K562 (cell line): ENCODE measurements at regions not wholly inside any gene's neighbourhood (a gene's known extent, or its start where the extent isn't known, plus 50 kb on each side); places are given as distances from the start of the nearest gene placed in this dataset.

ENCODE experiments used
- ATAC-seq: fragments of 200-7000 bp; cut with Tn5 transposase; 3 replicates; pipeline ENCODE4 v1.9.1; 2020; ENCODE audit warnings: moderate library complexity
- BruUV-seq: library from RNA; stranded (reverse); fragments of 400-500 nt; replicated peaks from 2 replicates; lab custom pipeline; 2021; lab: Mats Ljungman, UMichigan
- CTCF ChIA-PET: fragments of 300-600 bp; formaldehyde crosslinking; extraction: SDS; loops from one replicate; lab custom pipeline; 2021; ENCODE audit warnings: low intra/inter-chr PET ratio; lab: Yijun Ruan, JAX
- POLR2A ChIA-PET: fragments of 300-600, 350-650 bp; sonication (Branson Sonifier 250); formaldehyde crosslinking; extraction: SDS; loops from one replicate; lab custom pipeline; 2021; ENCODE audit warnings: antibody characterized with exemption, inconsistent platforms; lab: Yijun Ruan, JAX
- DNase-seq, 4 experiments: peaks; one replicate each; pipeline versions ENCODE4 v3.0.0 to v3.0.0-alpha.2; 2011 to 2018; ENCODE audit warnings: low spot score in 3 of 4, mixed read lengths in 3 of 4; ENCODE audit errors: extremely low read depth in 1 of 4
- FAIRE-seq: peaks from 2 replicates; lab custom pipeline; 2011; peaks lifted over from hg19 to GRCh38; lab: Jason Lieb, UNC
- H2AFZ ChIP-seq: 2 replicates; pipeline ENCODE4 v1.6.0; 2011; ENCODE audit warnings: low read depth, low read length, control low read depth, inconsistent platforms
- H3K27ac ChIP-seq: fragments of 200-600 bp; 3 replicates; pipeline ENCODE4 v1.8.0; 2011; ENCODE audit warnings: low read depth, mild to moderate bottlenecking, control low read depth, inconsistent platforms, low read length, moderate library complexity, mixed read lengths; ENCODE audit errors: extremely low read depth
- H3K27me3 ChIP-seq, 2 experiments: fragments of 300-600 bp in 1 of 2; 2 replicates in 1 of 2; 3 replicates in 1 of 2; pipeline versions ENCODE4 v1.6.0 to v1.8.0; 2011; ENCODE audit warnings: inconsistent platforms in 2 of 2, low read length in 2 of 2, mild to moderate bottlenecking in 1 of 2, mixed read lengths in 1 of 2, moderate library complexity in 1 of 2; ENCODE audit not compliant: control insufficient read depth in 2 of 2, insufficient read depth in 2 of 2
- H3K36me3 ChIP-seq: fragments of 300-600 bp; 3 replicates; pipeline ENCODE4 v1.8.0; 2011; ENCODE audit warnings: mild to moderate bottlenecking, low read length, inconsistent platforms; ENCODE audit not compliant: control insufficient read depth, insufficient read depth
- H3K4me1 ChIP-seq, 2 experiments: fragments of 200-600 bp in 1 of 2; replicated peaks in 1 of 2; 2 replicates in 1 of 2; 3 replicates in 1 of 2; pipeline versions ENCODE4 v1.5.1 to v1.8.0; 2011; ENCODE audit warnings: inconsistent platforms in 2 of 2, low read length in 2 of 2, mild to moderate bottlenecking in 1 of 2, mixed read lengths in 1 of 2, moderate library complexity in 1 of 2; ENCODE audit not compliant: control insufficient read depth in 2 of 2, insufficient read depth in 2 of 2
- H3K4me2 ChIP-seq: 2 replicates; pipeline ENCODE4 v1.6.1; 2011; ENCODE audit warnings: low read length, control low read depth, inconsistent platforms, mixed read lengths; ENCODE audit not compliant: insufficient read depth
- H3K4me3 ChIP-seq: fragments of 200-600 bp; sonication (generic), shearing (Covaris generic); 2 replicates; pipeline ENCODE4 v1.5.1; 2016; ENCODE audit warnings: control low read depth, inconsistent platforms
- H3K79me2 ChIP-seq: fragments of 200-600 bp; 3 replicates; pipeline ENCODE4 v1.8.0; 2011; ENCODE audit warnings: low read length, inconsistent platforms; ENCODE audit not compliant: control insufficient read depth, insufficient read depth
- H3K9ac ChIP-seq, 2 experiments: 2 replicates each; pipeline versions ENCODE4 v1.6.0 to v1.6.1; 2011; ENCODE audit warnings: low read depth in 2 of 2, low read length in 2 of 2, control low read depth in 1 of 2, inconsistent platforms in 1 of 2, mild to moderate bottlenecking in 1 of 2, mixed read lengths in 1 of 2; ENCODE audit not compliant: insufficient read depth in 1 of 2
- H3K9me1 ChIP-seq: one replicate; pipeline ENCODE4 v1.6.0; 2011; ENCODE audit warnings: inconsistent platforms, mild to moderate bottlenecking, low read length, moderate library complexity; ENCODE audit not compliant: control insufficient read depth, insufficient read depth
- H3K9me3 ChIP-seq: replicated peaks from 2 replicates; pipeline ENCODE4 v1.5.1; 2011; ENCODE audit warnings: low read depth, low read length, inconsistent platforms; ENCODE audit not compliant: control insufficient read depth, insufficient read depth
- H4K20me1 ChIP-seq: replicated peaks from 2 replicates; pipeline ENCODE4 v1.6.1; 2011; ENCODE audit warnings: low read length, inconsistent platforms, mixed read lengths; ENCODE audit not compliant: control insufficient read depth, insufficient read depth
- ARID2 ChIP-seq: fragments of 450-650 bp; IDR thresholded peaks from 2 replicates; pipeline ENCODE4 v1.6.1; 2017; ENCODE audit warnings: antibody characterized with exemption, mild to moderate bottlenecking
- BHLHE40 ChIP-seq: IDR thresholded peaks from 2 replicates; pipeline ENCODE4 v1.6.1; 2011; ENCODE audit warnings: low read length, improper control_type of control experiment
- CC2D1A ChIP-seq: fragments of 450-650 bp; IDR thresholded peaks from 2 replicates; pipeline ENCODE4 v1.6.1; 2017; ENCODE audit warnings: mild to moderate bottlenecking
- CEBPB ChIP-seq: fragments of 450-650 bp; IDR thresholded peaks from 2 replicates; pipeline ENCODE4 v1.6.1; 2016; ENCODE audit warnings: missing genetic modification characterization, missing compliant biosample characterization
- CGGBP1 ChIP-seq: fragments of 250-450 bp; sonication (Bioruptor Pico); IDR thresholded peaks from 2 replicates; pipeline ENCODE4 v1.9.0; 2021; ENCODE audit warnings: mild to moderate bottlenecking
- CTCF ChIP-seq, 3 experiments: IDR thresholded peaks in 2 of 3; conservative IDR thresholded peaks in 1 of 3; 2 replicates each; pipeline ENCODE4 v1.5.1; 2011 to 2012; ENCODE audit warnings: low read length in 3 of 3, mild to moderate bottlenecking in 3 of 3, control low read depth in 2 of 3, improper control_type of control experiment in 1 of 3, inconsistent platforms in 1 of 3, low read depth in 1 of 3, mixed read lengths in 1 of 3, moderate library complexity in 1 of 3; ENCODE audit not compliant: insufficient read depth in 2 of 3
- DEAF1 ChIP-seq: fragments of 450-650 bp; formaldehyde crosslinking; IDR thresholded peaks from 2 replicates; pipeline ENCODE4 v1.4.0; 2020; ENCODE audit warnings: mild to moderate bottlenecking, moderate library complexity
- JUND ChIP-seq, 2 experiments: IDR thresholded peaks; 2 replicates in 1 of 2; 3 replicates in 1 of 2; pipeline ENCODE4 v1.6.1; 2011; ENCODE audit warnings: borderline replicate concordance in 2 of 2, low read depth in 2 of 2, low read length in 2 of 2, improper control_type of control experiment in 1 of 2, missing biosample characterization in 1 of 2, missing genetic modification characterization in 1 of 2, missing genetic modification reagents in 1 of 2
- L3MBTL2 ChIP-seq: fragments of 450-650 bp; IDR thresholded peaks from 2 replicates; pipeline ENCODE4 v1.6.1; 2016; ENCODE audit warnings: mild to moderate bottlenecking, moderate library complexity
- NCOA1 ChIP-seq: fragments of 450-650 bp; IDR thresholded peaks from 2 replicates; pipeline ENCODE4 v1.6.1; 2016; ENCODE audit warnings: low read depth
- POLR2AphosphoS2 ChIP-seq: IDR thresholded peaks from 2 replicates; pipeline ENCODE4 v1.6.1; 2012; ENCODE audit warnings: low read length, improper control_type of control experiment
- RCOR1 ChIP-seq, 2 experiments: IDR thresholded peaks; 2 replicates each; pipeline ENCODE4 v1.6.1; 2012; ENCODE audit warnings: low read depth in 2 of 2, low read length in 2 of 2, borderline replicate concordance in 1 of 2, improper control_type of control experiment in 1 of 2
- SMC3 ChIP-seq: conservative IDR thresholded peaks from 2 replicates; pipeline ENCODE4 v1.6.1; 2011; ENCODE audit warnings: low read depth, low read length, improper control_type of control experiment; ENCODE audit not compliant: insufficient read depth
- THRB ChIP-seq: fragments of 450-650 bp; formaldehyde crosslinking; conservative IDR thresholded peaks from 2 replicates; pipeline ENCODE4 v1.4.0; 2022; ENCODE audit warnings: mild to moderate bottlenecking, missing genetic modification characterization
- ZNF316 ChIP-seq: fragments of 450-650 bp; IDR thresholded peaks from 2 replicates; pipeline ENCODE4 v1.6.1; 2016
- WGBS: fragments of 100-300 bp; shearing (Covaris generic); methylation state at CpG from one replicate; pipeline ENCODE4 v1.1.6; 2016; ENCODE audit warnings: low coverage, mixed read lengths; ENCODE audit not compliant: insufficient coverage; ENCODE audit errors: missing lambda C conversion rate; 5-methylcytosine and 5-hydroxymethylcytosine counted together
- in situ Hi-C: fragments of 300-500 bp; cut with MboI; formaldehyde crosslinking; loops from 4 replicates; pipeline ENCODE4 v1.15.0; 2018; ENCODE audit warnings: inconsistent platforms, mixed read lengths
- intact Hi-C: fragments of 100-400 bp; cut with micrococcal nuclease; formaldehyde crosslinking; loops from 2 replicates; pipeline ENCODE4 v1.14.2; 2022

- TF ChIP-seq RCOR1 (IDR thresholded peaks at IDR 0.05; ENCODE audit: borderline replicate concordance in 1 of 2, low read depth in 2 of 2, low read length in 2 of 2) (no peak), POLR2AphosphoS2 (peak; percentile 56; the same call in 1 of the 2 replicates), NCOA1 (no peak)
These were observed 133.2 kb upstream of the KCNJ15 start (continued) for GRCh38 chr21:38123626-38124025.

GRCh38 chr21:38126666-38127303 lies 130.0 kb upstream of the KCNJ15 start:
- in situ Hi-C loops: loop anchor here (5.0 kb wide), 1 partner anchor 94 kb away; no protein-coding TSS in a partner anchor
- Histone ChIP-seq H3K9me3 (no peaks in the 10 kb centered on the region), H4K20me1 (peaks cover 21% of the 10 kb centered on the region), H2AFZ (no peak overlapping the region), H3K4me2 (no peak overlapping the region), H3K4me1 (peaks cover 0 to 10% of the 10 kb centered on the region in 2 experiments; a peak in 4 of 5 replicates), H3K27ac (no peak overlapping the region), H3K36me3 (peaks cover 61% of the 10 kb centered on the region), H3K9me1 (no peaks in the 10 kb centered on the region), H3K79me2 (peaks cover 33% of the 10 kb centered on the region), H3K9ac (no peak overlapping the region), H3K4me3 (no peak overlapping the region), H3K27me3 (no peaks in the 10 kb centered on the region)
- ATAC-seq (peak; percentile 97), FAIRE-seq (peak; percentile 90), DNase-seq (peak; percentile 75 to 86 (median 79))
- intact Hi-C loops: loop anchor here (1.0 to 5.0 kb wide), 4 partner anchors 87 to 414 kb away; partner anchors contain the start of gene KCNJ6
- ChIA-PET POLR2A (interaction anchor here (0.6 to 1.5 kb wide), 2 partner anchors 37 to 744 kb away, joined by 3 to 4 read pairs; no protein-coding TSS in a partner anchor), CTCF (interaction anchor here (0.5 to 1.4 kb wide), 4 partner anchors 21 to 414 kb away, joined by 3 to 4 read pairs (median 4); no protein-coding TSS in a partner anchor)
- BruUV-seq: no TSS peak
- 33% methylated on average over 8 of the region's 8 CpGs for WGBS
- peak; percentile 89; the same call in 1 of the 2 replicates for TF ChIP-seq ARID2
- TF ChIP-seq CC2D1A: peak; percentile 42; the same call in 1 of the 2 replicates
- peak; percentile 90 to 94 (median 93) for TF ChIP-seq CTCF (IDR thresholded peaks at IDR 0.05 in 2 of 3, conservative IDR thresholded peaks at IDR 0.05 in 1 of 3; ENCODE audit: insufficient read depth in 2 of 3, low read depth in 1 of 3, low read length in 3 of 3)
- TF ChIP-seq THRB (CRISPR knock-in tag): 0 out of 2 replicates have a peak, but pooled peaks have one; percentile 4
- peak; percentile 44; the same call in 1 of the 2 replicates for TF ChIP-seq JUND (IDR thresholded peaks at IDR 0.05; ENCODE audit: borderline replicate concordance, low read depth, low read length)
- no peak for TF ChIP-seq JUND (tag; IDR thresholded peaks at IDR 0.05; ENCODE audit: borderline replicate concordance, low read depth, low read length)
- peak; percentile 48; the same call in 1 of the 2 replicates for TF ChIP-seq DEAF1 (CRISPR knock-in tag)
- TF ChIP-seq CGGBP1 (CRISPR knock-in tag): no peak
- TF ChIP-seq SMC3: peak; percentile 92
- TF ChIP-seq L3MBTL2: peak; percentile 28; the same call in 1 of the 2 replicates
- 0 out of 2 replicates have a peak, but pooled peaks have one; percentile 30 for TF ChIP-seq CEBPB
- peak; percentile 41; the same call in 1 of the 2 replicates for TF ChIP-seq BHLHE40
- TF ChIP-seq ZNF316: 0 out of 2 replicates have a peak, but pooled peaks have one; percentile 21
